ENCODE measurements at regions not wholly inside any gene's neighbourhood (a gene's known extent, or its start where the extent isn't known, plus 50 kb on each side); places are given as distances from the start of the nearest gene placed in this dataset.

- no peak for TF ChIP-seq CTCF (IDR thresholded peaks at IDR 0.05 in 2 of 3, conservative IDR thresholded peaks at IDR 0.05 in 1 of 3; ENCODE audit: borderline replicate concordance in 1 of 3, insufficient read depth in 1 of 3, low read depth in 2 of 3, low read length in 2 of 3)
- TF ChIP-seq SIN3A (IDR thresholded peaks at IDR 0.05; ENCODE audit: low read depth) = no peak
- no peak for TF ChIP-seq TCF7L2 (IDR thresholded peaks at IDR 0.05; ENCODE audit: borderline replicate concordance, extremely low read depth, insufficient read depth, insufficient read length)
- no peak for TF ChIP-seq EZH2phosphoT487 (IDR thresholded peaks at IDR 0.05; ENCODE audit: borderline replicate concordance)
- TF ChIP-seq RAD21 (IDR thresholded peaks at IDR 0.05; ENCODE audit: low read depth) = no peak
- no peak for TF ChIP-seq YY1 (IDR thresholded peaks at IDR 0.05; ENCODE audit: extremely low read depth, insufficient replicate concordance, low read depth, low read length)
Measured at GRCh38 chr4:158420782-158421181, 100.9 kb upstream of the RXFP1 start (continued).

DNA sequence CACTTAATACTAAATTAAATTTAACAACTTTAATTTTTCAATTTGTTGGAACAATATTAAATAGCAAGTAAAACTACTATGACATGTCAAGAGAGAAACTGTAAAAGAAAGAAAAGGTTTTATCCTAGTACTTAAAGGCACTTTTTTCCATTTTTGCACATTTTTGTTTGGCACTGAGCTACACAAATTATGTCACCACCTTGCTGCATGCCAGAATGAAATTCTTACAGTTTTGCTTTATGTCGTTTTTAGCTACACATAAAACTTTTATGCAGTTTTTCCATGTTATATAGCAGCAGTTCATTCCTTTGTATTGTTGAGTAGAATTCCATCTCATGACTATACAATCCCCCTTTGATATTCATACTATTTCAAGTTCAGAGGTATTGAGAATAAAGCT, 99.1 kb upstream of the RXFP1 start:
- POLR2A ChIA-PET = no interaction called here
- Histone ChIP-seq H3K36me3 (ENCODE audit: control insufficient read depth in 1 of 2, insufficient read depth in 2 of 2, low read length in 2 of 2) (no peaks in the 10 kb centered on the region), H3K4me2 (ENCODE audit: low read length) (no peak overlapping the region), H4K20me1 (ENCODE audit: insufficient read depth) (no peaks in the 10 kb centered on the region), H3K4me1 (ENCODE audit: control insufficient read depth in 1 of 2, insufficient read depth in 2 of 2, low read length in 2 of 2) (no peaks in the 10 kb centered on the region), H3K79me2 (ENCODE audit: insufficient read depth, low read length) (no peaks in the 10 kb centered on the region), H3K4me3 (replicated peaks in 1 of 2; ENCODE audit: low read depth in 1 of 2, low read length in 2 of 2) (no peak overlapping the region), H3K9me2 (ENCODE audit: insufficient read depth) (no peaks in the 10 kb centered on the region), H3K9ac (ENCODE audit: low read length) (no peak overlapping the region), H3K27me3 (ENCODE audit: insufficient read depth, low read length) (no peaks in the 10 kb centered on the region), H2AFZ (ENCODE audit: low read depth, low read length, poor library complexity, severe bottlenecking) (no peak overlapping the region), H3K9me3 (ENCODE audit: control insufficient read depth in 1 of 2, insufficient read depth in 1 of 2, low read depth in 1 of 2, low read length in 2 of 2) (no peaks in the 10 kb centered on the region), H3K27ac (ENCODE audit: low read depth, low read length) (no peak overlapping the region)
- CTCF ChIA-PET = no interaction called here
- RAD21 ChIA-PET (ENCODE audit: low non-redundant PET in 1 of 2, low total read pairs in 2 of 2, uncharacterized antibody in 2 of 2, unreplicated experiment in 2 of 2) = no interaction called here
- intact Hi-C loops (cut with micrococcal nuclease) = no loop called here
- BruUV-seq (replicated peaks) = no TSS peak
- DNase-seq (ENCODE audit: low read depth, low spot score) (no peak), ATAC-seq (no peak)
- TF ChIP-seq SP1 (IDR thresholded peaks at IDR 0.05; ENCODE audit: low read depth) = no peak
- TF ChIP-seq, protein P1, sequence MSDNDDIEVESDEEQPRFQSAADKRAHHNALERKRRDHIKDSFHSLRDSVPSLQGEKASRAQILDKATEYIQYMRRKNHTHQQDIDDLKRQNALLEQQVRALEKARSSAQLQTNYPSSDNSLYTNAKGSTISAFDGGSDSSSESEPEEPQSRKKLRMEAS (IDR thresholded peaks at IDR 0.05) = no peak
- TF ChIP-seq EGR1 (IDR thresholded peaks at IDR 0.05; ENCODE audit: low read depth) = no peak
- no peak for TF ChIP-seq REST (IDR thresholded peaks at IDR 0.05; ENCODE audit: low read depth)
- TF ChIP-seq YY1 (IDR thresholded peaks at IDR 0.05; ENCODE audit: extremely low read depth, insufficient replicate concordance, low read depth, low read length) = no peak
